CD14-positive monocyte (primary cell): ENCODE measurements at regions not wholly inside any gene's neighbourhood (a gene's known extent, or its start where the extent isn't known, plus 50 kb on each side); places are given as distances from the start of the nearest gene placed in this dataset.

Experiments
- DNase-seq, 3 donors: peaks; one replicate each; pipeline ENCODE4 v3.0.0-alpha.2; 2011 to 2022
- H2AFZ ChIP-seq: 2 replicates; pipeline ENCODE4 v1.6.0; 2012; ENCODE audit warnings: mild to moderate bottlenecking, low read depth, low read length, inconsistent platforms; ENCODE audit not compliant: insufficient read depth, poor library complexity, severe bottlenecking
- H3K27ac ChIP-seq, 2 donors: 1 replicate in 1 of 2; 2 replicates in 1 of 2; pipeline ENCODE4 v1.5.1; 2012 to 2013; ENCODE audit warnings: low read length in 2 of 2, control low read depth in 1 of 2, inconsistent platforms in 1 of 2, low read depth in 1 of 2, mild to moderate bottlenecking in 1 of 2
- H3K27me3 ChIP-seq, 2 donors: one replicate each; pipeline versions ENCODE4 v1.6.0 to v1.6.1; 2011 to 2013; ENCODE audit warnings: low read length in 2 of 2; ENCODE audit not compliant: control insufficient read depth in 2 of 2, insufficient read depth in 2 of 2
- H3K36me3 ChIP-seq, 2 donors: replicated peaks in 1 of 2; 1 replicate in 1 of 2; 2 replicates in 1 of 2; pipeline versions ENCODE4 v1.5.1 to v1.6.1; 2012 to 2013; ENCODE audit warnings: low read length in 2 of 2, control low read depth in 1 of 2, inconsistent platforms in 1 of 2, mild to moderate bottlenecking in 1 of 2; ENCODE audit not compliant: insufficient read depth in 2 of 2, control insufficient read depth in 1 of 2
- H3K4me1 ChIP-seq, 2 donors: 1 replicate in 1 of 2; 2 replicates in 1 of 2; pipeline versions ENCODE4 v1.5.1 to v1.6.1; 2012 to 2013; ENCODE audit warnings: low read length in 2 of 2, control low read depth in 1 of 2, inconsistent platforms in 1 of 2, mild to moderate bottlenecking in 1 of 2, moderate library complexity in 1 of 2; ENCODE audit not compliant: insufficient read depth in 2 of 2, control insufficient read depth in 1 of 2
- H3K4me2 ChIP-seq: replicated peaks from 2 replicates; pipeline ENCODE3; 2012; ENCODE audit warnings: low read length, moderate library complexity, mild to moderate bottlenecking; ENCODE audit not compliant: poor library complexity, severe bottlenecking; ENCODE audit errors: extremely low read depth
- H3K4me3 ChIP-seq, 3 experiments: fragments of 200-600 bp in 1 of 3; sonication (generic) in 1 of 3; replicated peaks in 1 of 3; 1 replicate in 2 of 3; 2 replicates in 1 of 3; pipeline ENCODE4 v1.5.1; 2011 to 2013; ENCODE audit warnings: low read length in 3 of 3, mild to moderate bottlenecking in 3 of 3, control low read depth in 2 of 3, low read depth in 2 of 3, inconsistent platforms in 1 of 3, moderate library complexity in 1 of 3
- H3K79me2 ChIP-seq: 2 replicates; pipeline ENCODE4 v1.6.0; 2012; ENCODE audit warnings: mild to moderate bottlenecking, control low read depth, inconsistent platforms, low read length, moderate library complexity; ENCODE audit not compliant: insufficient read depth
- H3K9ac ChIP-seq: 2 replicates; pipeline ENCODE4 v1.6.0; 2017; ENCODE audit warnings: low read length, mild to moderate bottlenecking; ENCODE audit not compliant: insufficient read depth, poor library complexity, severe bottlenecking
- H3K9me3 ChIP-seq, 2 donors: replicated peaks in 1 of 2; 1 replicate in 1 of 2; 2 replicates in 1 of 2; pipeline versions ENCODE4 v1.5.1 to v1.6.1; 2012 to 2013; ENCODE audit warnings: low read length in 2 of 2, control low read depth in 1 of 2; ENCODE audit not compliant: control insufficient read depth in 1 of 2, insufficient read depth in 1 of 2
- H4K20me1 ChIP-seq: 2 replicates; pipeline ENCODE4 v1.6.0; 2012; ENCODE audit warnings: mild to moderate bottlenecking, low read length, control low read depth, moderate library complexity; ENCODE audit not compliant: insufficient read depth
- H3K27ac Mint-ChIP-seq, 7 donors: one replicate each; pipeline ENCODE4 v1.8.0; 2020; ENCODE audit warnings: mild to moderate bottlenecking in 7 of 7, mixed read lengths in 7 of 7, moderate library complexity in 6 of 7, inconsistent platforms in 2 of 7
- H3K27me3 Mint-ChIP-seq, 3 donors: one replicate each; pipeline ENCODE4 v1.8.0; 2021 to 2022; ENCODE audit warnings: low read depth in 3 of 3, mild to moderate bottlenecking in 3 of 3, mixed read lengths in 3 of 3, moderate library complexity in 3 of 3, inconsistent platforms in 1 of 3
- H3K36me3 Mint-ChIP-seq, 2 donors: one replicate each; pipeline ENCODE4 v1.8.0; 2020; ENCODE audit warnings: mixed read lengths in 2 of 2, inconsistent platforms in 1 of 2, mild to moderate bottlenecking in 1 of 2
- H3K4me1 Mint-ChIP-seq: one replicate; pipeline ENCODE4 v1.8.0; 2020; ENCODE audit warnings: mild to moderate bottlenecking, mixed read lengths
- H3K4me3 Mint-ChIP-seq, 2 donors: one replicate each; pipeline ENCODE4 v1.8.0; 2020; ENCODE audit warnings: mild to moderate bottlenecking in 2 of 2, mixed read lengths in 2 of 2, moderate library complexity in 1 of 2
- H3K9me3 Mint-ChIP-seq, 7 donors: one replicate each; pipeline ENCODE4 v1.8.0; 2020 to 2022; ENCODE audit warnings: mixed read lengths in 7 of 7, mild to moderate bottlenecking in 6 of 7, moderate library complexity in 6 of 7, inconsistent platforms in 2 of 7
- WGBS: methylation state at CpG from one replicate; pipeline ENCODE4 v1.1.5; 2013; ENCODE audit warnings: missing lambda C conversion rate; ENCODE audit not compliant: insufficient coverage; 5-methylcytosine and 5-hydroxymethylcytosine counted together
- intact Hi-C, 2 donors: fragments of 100-400 bp; cut with micrococcal nuclease; formaldehyde crosslinking; loops; one replicate each; pipeline versions ENCODE4 v1.15.0 to v1.15.1; 2023
- TF ChIP-seq, protein P1 (sequence below): fragments of 200-600 bp; IDR thresholded peaks from one replicate; pipeline ENCODE4 v1.8.0; 2022; ENCODE audit warnings: antibody characterized with exemption, mild to moderate bottlenecking

GRCh38 chr4:13705521-13706041 is 78.1 kb upstream of the BOD1L1 start:
- H3K4me1 Mint-ChIP-seq: peaks cover 27% of the 10 kb centered on the region

GRCh38 chr4:13706120-13706519 is 78.6 kb upstream of the BOD1L1 start:
- Mint-ChIP-seq H3K27me3 (no peaks in the 10 kb centered on the region), H3K4me1 (peaks cover 28% of the 10 kb centered on the region), H3K9me3 (peaks cover 0 to 9% (median 3%) of the 10 kb centered on the region in 7 donors), H3K27ac (no peak overlapping the region), H3K4me3 (no peak overlapping the region), H3K36me3 (no peaks in the 10 kb centered on the region)
- DNase-seq: no peak
- H3K27ac ChIP-seq: no peak overlapping the region
- H3K27me3 ChIP-seq: no peaks in the 10 kb centered on the region
- no peaks in the 10 kb centered on the region for H4K20me1 ChIP-seq
- TF ChIP-seq, protein P1, sequence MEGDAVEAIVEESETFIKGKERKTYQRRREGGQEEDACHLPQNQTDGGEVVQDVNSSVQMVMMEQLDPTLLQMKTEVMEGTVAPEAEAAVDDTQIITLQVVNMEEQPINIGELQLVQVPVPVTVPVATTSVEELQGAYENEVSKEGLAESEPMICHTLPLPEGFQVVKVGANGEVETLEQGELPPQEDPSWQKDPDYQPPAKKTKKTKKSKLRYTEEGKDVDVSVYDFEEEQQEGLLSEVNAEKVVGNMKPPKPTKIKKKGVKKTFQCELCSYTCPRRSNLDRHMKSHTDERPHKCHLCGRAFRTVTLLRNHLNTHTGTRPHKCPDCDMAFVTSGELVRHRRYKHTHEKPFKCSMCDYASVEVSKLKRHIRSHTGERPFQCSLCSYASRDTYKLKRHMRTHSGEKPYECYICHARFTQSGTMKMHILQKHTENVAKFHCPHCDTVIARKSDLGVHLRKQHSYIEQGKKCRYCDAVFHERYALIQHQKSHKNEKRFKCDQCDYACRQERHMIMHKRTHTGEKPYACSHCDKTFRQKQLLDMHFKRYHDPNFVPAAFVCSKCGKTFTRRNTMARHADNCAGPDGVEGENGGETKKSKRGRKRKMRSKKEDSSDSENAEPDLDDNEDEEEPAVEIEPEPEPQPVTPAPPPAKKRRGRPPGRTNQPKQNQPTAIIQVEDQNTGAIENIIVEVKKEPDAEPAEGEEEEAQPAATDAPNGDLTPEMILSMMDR: no peak
- intact Hi-C loops: no loop called here
- H3K4me1 ChIP-seq: peaks cover 20 to 21% of the 10 kb centered on the region in 2 donors
- H3K79me2 ChIP-seq: no peaks in the 10 kb centered on the region
- H3K4me2 ChIP-seq: no peak overlapping the region
- H3K4me3 ChIP-seq: no peak overlapping the region
- peaks cover 0 to 3% of the 10 kb centered on the region in 2 donors for H3K9me3 ChIP-seq
- H2AFZ ChIP-seq: no peak overlapping the region
- H3K36me3 ChIP-seq: no peaks in the 10 kb centered on the region
- no peak overlapping the region for H3K9ac ChIP-seq

More at GRCh38 chr4:13705521-13706041, 78.1 kb upstream of the BOD1L1 start:
- no peaks in the 10 kb centered on the region for H3K27me3 Mint-ChIP-seq
- intact Hi-C loops: no loop called here
- peaks cover 0 to 7% (median 3%) of the 10 kb centered on the region in 7 donors for H3K9me3 Mint-ChIP-seq
- TF ChIP-seq, protein P1: no peak
- peak overlapping the region in 1 of 7 donors; percentile 35 for H3K27ac Mint-ChIP-seq
- no peak overlapping the region for H2AFZ ChIP-seq
- H3K79me2 ChIP-seq: no peaks in the 10 kb centered on the region
- no peaks in the 10 kb centered on the region for H3K36me3 ChIP-seq
- no peak overlapping the region for H3K4me3 ChIP-seq
- WGBS: 73% methylated on average over 9 of the region's 9 CpGs
- peaks cover 0 to 2% of the 10 kb centered on the region in 2 donors for H3K9me3 ChIP-seq
- H3K4me3 Mint-ChIP-seq: no peak overlapping the region
- no peaks in the 10 kb centered on the region for H4K20me1 ChIP-seq
- no peak for DNase-seq
- H3K9ac ChIP-seq: no peak overlapping the region
- H3K4me1 ChIP-seq: peaks cover 20 to 21% of the 10 kb centered on the region in 2 donors
- no peaks in the 10 kb centered on the region for H3K27me3 ChIP-seq
- H3K36me3 Mint-ChIP-seq: no peaks in the 10 kb centered on the region
- no peak overlapping the region for H3K4me2 ChIP-seq
- H3K27ac ChIP-seq: no peak overlapping the region
